Activated B cell treated with CpG ODN at 0.5 μM for 24 hours (primary cell): ENCODE measurements at regions not wholly inside any gene's neighbourhood (a gene's known extent, or its start where the extent isn't known, plus 50 kb on each side); places are given as distances from the start of the nearest gene placed in this dataset.

Experiments used
- ATAC-seq: fragments of 200-7000 bp; cut with Tn5 transposase; one replicate; pipeline ENCODE4 v1.10.0; 2021; ENCODE audit warnings: low read depth, mild to moderate bottlenecking, moderate library complexity
- CTCF ChIA-PET: fragments of 350-600 bp; sonication (Branson Sonifier 250); formaldehyde crosslinking; loops from one replicate; lab custom pipeline; 2021; ENCODE audit warnings: antibody characterized with exemption; lab: Charles Lee
- POLR2A ChIA-PET: fragments of 350-600 bp; sonication (Branson Sonifier 250); formaldehyde crosslinking; loops from one replicate; lab custom pipeline; 2021; ENCODE audit warnings: antibody characterized with exemption; lab: Charles Lee
- DNase-seq: peaks from one replicate; pipeline ENCODE4 v3.0.0; 2022
- H3K27ac Mint-ChIP-seq: one replicate; pipeline ENCODE4 v1.8.0; 2020; ENCODE audit warnings: mixed read lengths
- H3K27me3 Mint-ChIP-seq: one replicate; pipeline ENCODE4 v1.8.0; 2021; ENCODE audit warnings: mixed read lengths
- H3K36me3 Mint-ChIP-seq: one replicate; pipeline ENCODE4 v1.8.0; 2021; ENCODE audit warnings: low read depth, mixed read lengths
- H3K4me1 Mint-ChIP-seq: one replicate; pipeline ENCODE4 v1.8.0; 2021; ENCODE audit warnings: mixed read lengths
- H3K4me3 Mint-ChIP-seq: one replicate; pipeline ENCODE4 v1.8.0; 2020; ENCODE audit warnings: mild to moderate bottlenecking, mixed read lengths
- H3K9me3 Mint-ChIP-seq: one replicate; pipeline ENCODE4 v1.8.0; 2020; ENCODE audit warnings: mixed read lengths
- intact Hi-C: fragments of 100-400 bp; cut with micrococcal nuclease; formaldehyde crosslinking; loops from one replicate; pipeline ENCODE4 v1.15.1; 2024
- TF ChIP-seq, protein P1 (sequence below): fragments of 200-600 bp; IDR thresholded peaks from one replicate; pipeline ENCODE4 v1.8.0; 2022; ENCODE audit warnings: antibody characterized with exemption, mild to moderate bottlenecking

DNA sequence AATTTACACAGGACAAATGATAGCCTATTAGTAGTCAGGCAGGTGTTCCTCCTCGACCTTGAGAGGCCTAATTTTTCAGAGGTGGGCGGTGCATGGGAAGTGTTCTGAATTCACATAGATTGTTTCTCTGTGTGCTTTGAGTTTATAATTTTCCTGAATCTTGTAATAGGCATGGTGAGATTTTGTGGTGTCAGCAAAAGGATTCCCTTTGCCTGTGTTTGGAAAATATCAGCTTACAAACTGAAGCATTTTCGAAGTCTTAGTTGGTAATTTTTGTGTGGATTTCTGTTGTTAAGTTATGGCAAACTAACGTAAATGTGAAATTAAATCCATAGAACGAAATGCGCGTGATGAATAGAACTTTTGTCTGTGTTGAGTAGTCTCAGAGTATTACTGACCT lies 194.0 kb upstream of the RBMS1 start:
- POLR2A ChIA-PET = no interaction called here
- no peaks in the 10 kb centered on the region for H3K9me3 Mint-ChIP-seq
- intact Hi-C loops = no loop called here
- H3K27me3 Mint-ChIP-seq = peaks cover 8% of the 10 kb centered on the region
- CTCF ChIA-PET = no interaction called here
- ATAC-seq (no peak), DNase-seq (no peak)
- H3K36me3 Mint-ChIP-seq = no peaks in the 10 kb centered on the region
- TF ChIP-seq, protein P1, sequence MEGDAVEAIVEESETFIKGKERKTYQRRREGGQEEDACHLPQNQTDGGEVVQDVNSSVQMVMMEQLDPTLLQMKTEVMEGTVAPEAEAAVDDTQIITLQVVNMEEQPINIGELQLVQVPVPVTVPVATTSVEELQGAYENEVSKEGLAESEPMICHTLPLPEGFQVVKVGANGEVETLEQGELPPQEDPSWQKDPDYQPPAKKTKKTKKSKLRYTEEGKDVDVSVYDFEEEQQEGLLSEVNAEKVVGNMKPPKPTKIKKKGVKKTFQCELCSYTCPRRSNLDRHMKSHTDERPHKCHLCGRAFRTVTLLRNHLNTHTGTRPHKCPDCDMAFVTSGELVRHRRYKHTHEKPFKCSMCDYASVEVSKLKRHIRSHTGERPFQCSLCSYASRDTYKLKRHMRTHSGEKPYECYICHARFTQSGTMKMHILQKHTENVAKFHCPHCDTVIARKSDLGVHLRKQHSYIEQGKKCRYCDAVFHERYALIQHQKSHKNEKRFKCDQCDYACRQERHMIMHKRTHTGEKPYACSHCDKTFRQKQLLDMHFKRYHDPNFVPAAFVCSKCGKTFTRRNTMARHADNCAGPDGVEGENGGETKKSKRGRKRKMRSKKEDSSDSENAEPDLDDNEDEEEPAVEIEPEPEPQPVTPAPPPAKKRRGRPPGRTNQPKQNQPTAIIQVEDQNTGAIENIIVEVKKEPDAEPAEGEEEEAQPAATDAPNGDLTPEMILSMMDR = no peak
- H3K4me1 Mint-ChIP-seq = no peaks in the 10 kb centered on the region
- H3K27ac Mint-ChIP-seq = no peak overlapping the region
- H3K4me3 Mint-ChIP-seq = no peak overlapping the region

DNA sequence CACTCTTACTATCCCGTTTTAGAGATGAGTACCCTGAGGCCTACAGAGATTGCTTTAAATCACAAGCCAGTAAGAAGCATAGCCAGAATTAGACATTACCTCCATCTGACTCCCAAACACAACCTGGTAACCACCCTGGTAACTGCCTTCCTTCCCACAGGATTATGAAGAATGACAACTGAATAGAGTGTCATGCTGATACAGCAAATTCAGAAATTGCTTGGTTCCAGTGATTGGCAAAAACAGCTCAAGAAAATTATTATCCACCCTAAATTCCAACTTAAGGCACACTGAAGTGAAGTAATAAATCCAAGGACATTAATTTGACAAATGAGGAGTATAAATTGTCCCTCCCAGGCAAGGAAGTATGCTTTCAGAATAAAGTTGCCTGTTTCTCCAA lies 195.8 kb upstream of the RBMS1 start:
- no peaks in the 10 kb centered on the region for H3K4me1 Mint-ChIP-seq
- POLR2A ChIA-PET = no interaction called here

DNA sequence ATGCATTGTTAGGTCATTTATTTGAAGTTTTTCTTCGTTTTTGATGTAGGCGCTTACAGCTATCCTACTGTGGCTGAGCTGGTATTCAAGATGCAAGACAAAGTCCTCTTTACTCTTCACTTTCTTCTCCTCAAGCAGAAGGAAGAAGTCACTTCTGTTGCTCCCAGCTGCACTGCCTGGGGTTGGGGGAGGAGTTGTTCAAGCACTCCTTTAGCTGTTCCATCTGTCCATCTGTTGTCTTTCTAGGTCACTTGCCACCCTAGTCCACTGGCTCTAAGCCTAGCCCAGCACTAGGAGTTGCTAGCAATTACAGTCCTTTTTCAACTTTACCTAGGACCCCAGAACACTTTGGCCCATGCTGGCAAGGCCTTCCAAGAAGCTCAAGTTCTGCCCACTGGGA lies 200.6 kb upstream of the RBMS1 start:
- H3K4me1 Mint-ChIP-seq = no peaks in the 10 kb centered on the region
- POLR2A ChIA-PET = no interaction called here
- DNase-seq (no peak), ATAC-seq (no peak)
- H3K9me3 Mint-ChIP-seq = no peaks in the 10 kb centered on the region
- H3K27ac Mint-ChIP-seq = no peak overlapping the region
- intact Hi-C loops = no loop called here
- TF ChIP-seq, protein P1 = no peak
- H3K36me3 Mint-ChIP-seq = no peaks in the 10 kb centered on the region
- peaks cover 3% of the 10 kb centered on the region for H3K27me3 Mint-ChIP-seq
- no peak overlapping the region for H3K4me3 Mint-ChIP-seq
- CTCF ChIA-PET = no interaction called here

More for the DNA sequence above, 195.8 kb upstream of the RBMS1 start:
- TF ChIP-seq, protein P1 = no peak
- Mint-ChIP-seq H3K36me3 (no peaks in the 10 kb centered on the region), H3K4me3 (no peak overlapping the region), H3K9me3 (no peaks in the 10 kb centered on the region), H3K27me3 (peaks cover 3% of the 10 kb centered on the region), H3K27ac (no peak overlapping the region)
- intact Hi-C loops = no loop called here
- DNase-seq (no peak), ATAC-seq (no peak)
- CTCF ChIA-PET = no interaction called here

DNA sequence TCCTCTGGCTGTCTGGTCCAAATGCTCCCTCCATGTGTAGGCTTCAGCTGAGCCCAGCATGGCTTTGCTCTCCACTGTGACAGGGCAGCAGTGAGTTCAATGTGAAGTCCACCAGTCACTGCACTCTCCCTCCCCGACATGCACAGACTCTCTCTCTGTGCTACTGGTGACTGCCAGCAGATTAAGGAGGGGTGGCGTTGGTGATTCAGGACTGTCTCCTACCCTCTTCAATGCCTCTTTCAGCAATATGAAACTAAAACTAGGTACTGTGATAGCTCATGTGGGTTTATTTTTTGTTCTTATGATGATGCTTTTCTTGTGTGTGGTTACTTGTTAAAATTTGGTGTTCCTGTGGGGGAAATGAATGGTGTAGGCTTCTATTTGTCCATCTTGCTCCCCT lies 201.0 kb upstream of the RBMS1 start:
- ChIA-PET POLR2A (no interaction called here), CTCF (no interaction called here)
- Mint-ChIP-seq H3K4me3 (no peak overlapping the region), H3K27me3 (peaks cover 3% of the 10 kb centered on the region), H3K36me3 (no peaks in the 10 kb centered on the region), H3K9me3 (no peaks in the 10 kb centered on the region), H3K27ac (no peak overlapping the region), H3K4me1 (no peaks in the 10 kb centered on the region)
- intact Hi-C loops = no loop called here
- ATAC-seq = no peak
- DNase-seq = no peak
- TF ChIP-seq, protein P1 = no peak

DNA sequence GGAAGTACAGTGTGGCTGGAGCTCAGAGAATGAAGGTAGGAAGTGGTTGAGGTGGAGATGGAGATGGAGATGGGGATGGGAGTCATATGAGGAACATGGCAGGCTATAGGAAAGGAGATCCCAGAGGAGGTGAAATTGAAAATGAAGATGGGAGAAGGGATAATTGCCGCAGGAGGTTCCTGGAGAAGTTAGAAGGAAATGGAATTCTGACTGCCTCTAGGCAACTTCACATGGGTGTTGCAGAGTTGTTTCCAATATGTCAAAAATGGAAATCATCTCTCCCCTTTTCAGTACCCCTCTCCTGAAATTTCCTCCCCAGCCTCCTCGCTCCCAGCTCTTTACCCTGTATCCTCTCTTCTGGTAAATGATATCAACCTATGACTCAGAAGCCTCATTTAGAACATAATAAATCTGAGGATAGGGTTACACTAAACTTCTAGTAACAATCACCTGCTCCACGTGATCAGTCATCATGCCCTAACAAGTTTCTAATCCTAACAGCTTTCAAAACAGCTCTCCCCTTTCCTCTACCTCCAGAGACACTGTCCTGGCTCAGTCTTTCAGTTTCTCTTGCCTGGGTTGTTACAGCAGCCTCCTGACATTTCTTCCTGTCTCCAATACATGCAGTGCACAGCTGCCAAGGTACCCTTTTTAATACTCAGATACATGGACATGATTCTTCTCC lies 201.9 kb upstream of the RBMS1 start:
- TF ChIP-seq, protein P1 = no peak
- no peaks in the 10 kb centered on the region for H3K9me3 Mint-ChIP-seq
- H3K36me3 Mint-ChIP-seq = no peaks in the 10 kb centered on the region
- H3K4me3 Mint-ChIP-seq = no peak overlapping the region
- intact Hi-C loops = no loop called here
- H3K27me3 Mint-ChIP-seq = peaks cover 3% of the 10 kb centered on the region
- CTCF ChIA-PET = interaction anchor here (0.7 kb wide), 1 partner anchor 1441 kb away, joined by 3 read pairs; no protein-coding TSS in a partner anchor
- ATAC-seq (no peak), DNase-seq (no peak)
- no peaks in the 10 kb centered on the region for H3K4me1 Mint-ChIP-seq
- no peak overlapping the region for H3K27ac Mint-ChIP-seq
- POLR2A ChIA-PET = no interaction called here
